Natural killer cell (primary cell): ENCODE measurements at regions not wholly inside any gene's neighbourhood (a gene's known extent, or its start where the extent isn't known, plus 50 kb on each side); places are given as distances from the start of the nearest gene placed in this dataset.

Experiments used
- ATAC-seq, 3 donors: fragments of 150-1000 bp in 2 of 3; fragments of 200-7000 bp in 1 of 3; cut with Tn5 transposase; 1 replicate in 1 of 3; 2 replicates in 2 of 3; pipeline ENCODE4 v1.10.0; 2021; ENCODE audit warnings: mild to moderate bottlenecking in 2 of 3, moderate library complexity in 2 of 3
- DNase-seq, 2 donors: peaks; one replicate each; pipeline versions ENCODE4 v3.0.0 to v3.0.0-alpha.2; 2013 to 2021; ENCODE audit warnings: mixed read lengths in 1 of 2
- H3K27ac ChIP-seq: one replicate; pipeline ENCODE4 v1.5.1; 2013; ENCODE audit warnings: mild to moderate bottlenecking, low read length
- H3K27me3 ChIP-seq: one replicate; pipeline ENCODE4 v1.6.1; 2013; ENCODE audit warnings: low read length; ENCODE audit not compliant: control insufficient read depth, insufficient read depth
- H3K36me3 ChIP-seq: one replicate; pipeline ENCODE4 v1.6.1; 2013; ENCODE audit warnings: low read length; ENCODE audit not compliant: control insufficient read depth, insufficient read depth
- H3K4me1 ChIP-seq: one replicate; pipeline ENCODE4 v1.6.1; 2013; ENCODE audit warnings: low read length; ENCODE audit not compliant: control insufficient read depth, insufficient read depth
- H3K4me3 ChIP-seq: one replicate; pipeline ENCODE4 v1.5.1; 2013; ENCODE audit warnings: low read length
- H3K9me3 ChIP-seq: one replicate; pipeline ENCODE4 v1.6.1; 2013; ENCODE audit warnings: low read length; ENCODE audit not compliant: control insufficient read depth, insufficient read depth
- H3K27ac Mint-ChIP-seq, 2 donors: one replicate each; pipeline ENCODE4 v1.8.0; 2022; ENCODE audit warnings: mild to moderate bottlenecking in 2 of 2, mixed read lengths in 2 of 2, moderate library complexity in 1 of 2
- H3K27me3 Mint-ChIP-seq, 2 donors: one replicate each; pipeline ENCODE4 v1.8.0; 2022; ENCODE audit warnings: low read depth in 2 of 2, mixed read lengths in 2 of 2
- H3K36me3 Mint-ChIP-seq: one replicate; pipeline ENCODE4 v1.8.0; 2022; ENCODE audit warnings: mixed read lengths
- H3K4me1 Mint-ChIP-seq, 2 donors: one replicate each; pipeline ENCODE4 v1.8.0; 2022; ENCODE audit warnings: mixed read lengths in 2 of 2
- H3K4me3 Mint-ChIP-seq: one replicate; pipeline ENCODE4 v1.8.0; 2022; ENCODE audit warnings: mild to moderate bottlenecking, moderate library complexity, mixed read lengths
- H3K9me3 Mint-ChIP-seq, 2 donors: one replicate each; pipeline ENCODE4 v1.8.0; 2022; ENCODE audit warnings: mixed read lengths in 2 of 2
- WGBS: methylation state at CpG from one replicate; pipeline ENCODE4 v1.1.7; 2013; ENCODE audit warnings: missing lambda C conversion rate; ENCODE audit not compliant: insufficient coverage; 5-methylcytosine and 5-hydroxymethylcytosine counted together
- intact Hi-C: fragments of 100-400 bp; cut with micrococcal nuclease; formaldehyde crosslinking; loops from one replicate; pipeline ENCODE4 v1.14.2; 2022
- TF ChIP-seq, protein P1 (sequence below): fragments of 200-600 bp; IDR thresholded peaks from one replicate; pipeline ENCODE4 v1.8.0; 2022; ENCODE audit warnings: antibody characterized with exemption

DNA sequence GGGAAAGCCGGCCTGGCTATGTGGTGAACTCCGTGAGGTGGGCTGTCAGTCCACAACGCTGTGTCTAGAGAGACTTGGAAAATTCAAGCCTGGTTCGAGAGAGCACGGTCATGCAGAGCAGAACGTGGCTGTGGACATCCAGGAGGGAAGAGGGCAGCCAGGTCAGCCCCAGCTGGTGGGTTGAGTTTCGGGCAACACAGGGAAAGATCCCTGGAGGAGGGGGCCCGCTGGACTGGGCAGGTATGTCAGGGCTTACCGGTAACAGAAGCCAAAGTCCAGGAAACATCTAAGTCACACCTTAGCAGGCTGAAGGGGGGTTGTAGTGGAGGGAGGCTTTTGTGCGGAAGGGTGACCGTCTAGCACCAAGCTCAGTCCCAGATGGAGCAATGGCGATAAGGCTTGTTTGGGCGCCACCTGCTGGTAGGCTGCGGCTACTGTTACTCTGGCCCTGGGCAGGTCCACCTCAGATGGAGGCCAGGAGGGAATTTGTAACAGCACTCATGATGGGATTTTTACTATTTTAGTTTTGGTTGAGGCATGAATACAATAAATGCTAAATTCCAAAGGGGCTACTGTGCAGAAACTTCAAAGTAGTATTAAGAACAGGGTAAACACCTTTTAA, 143.3 kb upstream of the ZNF644 start:
- peak; percentile 70 to 77 for DNase-seq
- Mint-ChIP-seq H3K4me3 (no peak overlapping the region), H3K4me1 (peaks cover 0 to 16% of the 10 kb centered on the region in 2 donors), H3K27ac (no peak overlapping the region), H3K36me3 (no peaks in the 10 kb centered on the region), H3K27me3 (peaks cover 5 to 15% of the 10 kb centered on the region in 2 donors), H3K9me3 (no peaks in the 10 kb centered on the region)
- 46% methylated on average over 14 of the region's 14 CpGs for WGBS
- H3K36me3 ChIP-seq, result no peaks in the 10 kb centered on the region
- ATAC-seq, result peak; percentile 79 to 95 (median 93)
- no peaks in the 10 kb centered on the region for H3K4me1 ChIP-seq
- H3K27ac ChIP-seq, result no peak overlapping the region
- no peak overlapping the region for H3K4me3 ChIP-seq
- intact Hi-C loops, result loop anchor here (1.0 to 5.0 kb wide), 4 partner anchors 146 to 762 kb away; no protein-coding TSS in a partner anchor
- H3K27me3 ChIP-seq, result no peaks in the 10 kb centered on the region
- no peaks in the 10 kb centered on the region for H3K9me3 ChIP-seq
- TF ChIP-seq, protein P1, sequence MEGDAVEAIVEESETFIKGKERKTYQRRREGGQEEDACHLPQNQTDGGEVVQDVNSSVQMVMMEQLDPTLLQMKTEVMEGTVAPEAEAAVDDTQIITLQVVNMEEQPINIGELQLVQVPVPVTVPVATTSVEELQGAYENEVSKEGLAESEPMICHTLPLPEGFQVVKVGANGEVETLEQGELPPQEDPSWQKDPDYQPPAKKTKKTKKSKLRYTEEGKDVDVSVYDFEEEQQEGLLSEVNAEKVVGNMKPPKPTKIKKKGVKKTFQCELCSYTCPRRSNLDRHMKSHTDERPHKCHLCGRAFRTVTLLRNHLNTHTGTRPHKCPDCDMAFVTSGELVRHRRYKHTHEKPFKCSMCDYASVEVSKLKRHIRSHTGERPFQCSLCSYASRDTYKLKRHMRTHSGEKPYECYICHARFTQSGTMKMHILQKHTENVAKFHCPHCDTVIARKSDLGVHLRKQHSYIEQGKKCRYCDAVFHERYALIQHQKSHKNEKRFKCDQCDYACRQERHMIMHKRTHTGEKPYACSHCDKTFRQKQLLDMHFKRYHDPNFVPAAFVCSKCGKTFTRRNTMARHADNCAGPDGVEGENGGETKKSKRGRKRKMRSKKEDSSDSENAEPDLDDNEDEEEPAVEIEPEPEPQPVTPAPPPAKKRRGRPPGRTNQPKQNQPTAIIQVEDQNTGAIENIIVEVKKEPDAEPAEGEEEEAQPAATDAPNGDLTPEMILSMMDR, result peak; percentile 93

DNA sequence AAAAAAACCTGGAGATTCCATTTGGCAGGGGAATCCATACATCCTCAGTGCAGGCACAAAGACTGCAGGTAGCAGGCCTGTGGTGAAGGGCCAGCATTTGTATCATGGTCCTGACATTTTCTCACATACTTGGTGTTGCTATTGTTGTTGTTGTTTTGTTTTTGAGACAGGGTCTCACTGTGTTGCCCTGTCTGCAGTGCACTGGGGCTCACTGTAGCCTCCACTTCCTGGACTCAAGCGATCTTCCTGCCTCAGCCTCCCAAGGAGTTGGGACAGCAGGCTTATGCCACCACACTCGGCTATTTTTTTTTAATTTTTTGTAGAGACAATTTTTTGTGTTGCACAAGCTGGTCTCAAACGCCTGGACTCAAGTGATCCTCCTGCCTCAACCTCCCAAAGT, 140.8 kb upstream of the ZNF644 start:
- ATAC-seq (no peak), DNase-seq (no peak)
- H3K4me1 Mint-ChIP-seq, result peaks cover 0 to 16% of the 10 kb centered on the region in 2 donors
- peaks cover 4 to 10% of the 10 kb centered on the region in 2 donors for H3K27me3 Mint-ChIP-seq
- intact Hi-C loops, result no loop called here
- H3K36me3 ChIP-seq, result no peaks in the 10 kb centered on the region
- H3K9me3 Mint-ChIP-seq, result no peaks in the 10 kb centered on the region
- TF ChIP-seq, protein P1, result no peak
- H3K4me3 ChIP-seq, result no peak overlapping the region
- no peaks in the 10 kb centered on the region for H3K9me3 ChIP-seq
- 94% methylated on average over 3 of the region's 3 CpGs for WGBS
- no peak overlapping the region for H3K4me3 Mint-ChIP-seq
- H3K27ac ChIP-seq, result no peak overlapping the region
- H3K27ac Mint-ChIP-seq, result no peak overlapping the region
- no peaks in the 10 kb centered on the region for H3K27me3 ChIP-seq
- H3K4me1 ChIP-seq, result no peaks in the 10 kb centered on the region
- no peaks in the 10 kb centered on the region for H3K36me3 Mint-ChIP-seq

DNA sequence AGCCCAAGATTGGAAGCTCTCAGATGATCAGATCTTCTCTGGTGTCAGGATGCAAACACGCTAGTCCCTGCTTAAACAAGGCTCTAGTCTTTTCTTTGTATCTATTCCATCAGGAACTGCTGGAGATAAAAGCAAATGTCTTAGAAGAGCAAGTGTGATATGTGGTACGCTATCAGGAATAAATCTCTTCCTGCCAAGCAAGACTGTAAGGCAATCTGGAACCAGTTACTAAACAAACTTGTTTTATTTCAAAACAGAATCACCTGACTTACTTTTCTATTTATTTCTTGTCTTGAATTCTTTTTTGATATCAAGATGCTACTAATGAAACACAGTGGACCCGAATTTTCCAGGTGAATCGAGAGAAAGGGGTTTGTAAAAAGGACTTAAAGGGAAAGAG, 139.9 kb upstream of the ZNF644 start:
- TF ChIP-seq, protein P1, result no peak
- no peak overlapping the region for H3K4me3 Mint-ChIP-seq
- no peak overlapping the region for H3K27ac Mint-ChIP-seq
- H3K9me3 Mint-ChIP-seq, result no peaks in the 10 kb centered on the region
- no peaks in the 10 kb centered on the region for H3K27me3 ChIP-seq
- DNase-seq, result no peak
- H3K27ac ChIP-seq, result no peak overlapping the region
- peaks cover 0 to 16% of the 10 kb centered on the region in 2 donors for H3K4me1 Mint-ChIP-seq
- H3K9me3 ChIP-seq, result no peaks in the 10 kb centered on the region
- intact Hi-C loops, result no loop called here
- no peak overlapping the region for H3K4me3 ChIP-seq
- H3K27me3 Mint-ChIP-seq, result peaks cover 0 to 7% of the 10 kb centered on the region in 2 donors
- H3K4me1 ChIP-seq, result no peaks in the 10 kb centered on the region
- WGBS, result 70% methylated on average over 4 of the region's 4 CpGs
- no peaks in the 10 kb centered on the region for H3K36me3 ChIP-seq
- no peak for ATAC-seq
- H3K36me3 Mint-ChIP-seq, result no peaks in the 10 kb centered on the region

DNA sequence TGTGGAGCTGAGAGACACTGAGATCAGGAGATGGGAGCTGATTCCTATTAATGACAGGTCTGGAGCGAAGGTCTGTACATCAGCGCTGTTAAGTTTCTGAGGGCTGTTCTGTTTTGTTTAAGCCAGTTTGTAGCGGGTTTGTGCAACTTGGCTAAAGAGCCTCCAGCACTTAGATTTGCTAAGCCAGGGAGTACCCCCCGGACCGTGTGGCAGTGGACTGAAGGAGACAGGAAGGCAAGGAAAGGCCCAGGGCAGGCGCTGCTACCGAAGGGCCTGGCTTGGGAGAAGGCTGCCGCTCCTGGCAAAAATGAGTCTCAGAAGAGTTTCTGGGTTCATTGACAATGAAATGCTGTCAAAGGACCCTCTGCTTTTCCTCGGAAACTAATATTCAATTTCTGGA, 139.3 kb upstream of the ZNF644 start:
- DNase-seq, result no peak
- H3K9me3 ChIP-seq, result no peaks in the 10 kb centered on the region
- no peaks in the 10 kb centered on the region for H3K4me1 ChIP-seq
- no peak overlapping the region for H3K4me3 ChIP-seq
- TF ChIP-seq, protein P1, result no peak
- no peak overlapping the region for H3K27ac Mint-ChIP-seq
- H3K4me1 Mint-ChIP-seq, result peaks cover 0 to 16% of the 10 kb centered on the region in 2 donors
- no peak for ATAC-seq
- no peaks in the 10 kb centered on the region for H3K27me3 ChIP-seq
- intact Hi-C loops, result no loop called here
- H3K9me3 Mint-ChIP-seq, result no peaks in the 10 kb centered on the region
- no peaks in the 10 kb centered on the region for H3K36me3 Mint-ChIP-seq
- H3K27ac ChIP-seq, result no peak overlapping the region
- H3K27me3 Mint-ChIP-seq, result peaks cover 5 to 13% of the 10 kb centered on the region in 2 donors
- WGBS, result 87% methylated on average over 9 of the region's 9 CpGs
- H3K4me3 Mint-ChIP-seq, result no peak overlapping the region
- H3K36me3 ChIP-seq, result no peaks in the 10 kb centered on the region
